ENCODE measurements at regions not wholly inside any gene's neighbourhood (a gene's known extent, or its start where the extent isn't known, plus 50 kb on each side); places are given as distances from the start of the nearest gene placed in this dataset.

DNA sequence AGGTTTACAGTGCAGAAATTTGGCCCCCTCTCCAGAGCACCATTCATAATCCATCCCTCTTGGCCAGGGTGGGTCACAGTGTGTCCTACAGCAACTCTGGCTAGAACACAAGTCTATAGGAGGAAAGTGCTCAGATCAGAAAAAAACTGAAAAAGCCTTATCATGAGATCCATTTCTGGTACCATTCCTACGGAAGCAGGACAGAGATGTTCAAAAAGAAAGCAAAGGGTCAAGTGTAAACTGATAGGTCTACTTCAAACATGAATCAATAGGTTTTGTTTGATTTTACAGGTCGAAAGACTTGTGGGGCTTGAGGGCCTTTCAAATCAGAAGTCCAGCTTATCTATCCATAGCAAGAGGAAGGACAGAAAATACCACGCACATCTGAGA lies 326.4 kb downstream of the SOX9 start:
- TF ChIP-seq, protein P1, sequence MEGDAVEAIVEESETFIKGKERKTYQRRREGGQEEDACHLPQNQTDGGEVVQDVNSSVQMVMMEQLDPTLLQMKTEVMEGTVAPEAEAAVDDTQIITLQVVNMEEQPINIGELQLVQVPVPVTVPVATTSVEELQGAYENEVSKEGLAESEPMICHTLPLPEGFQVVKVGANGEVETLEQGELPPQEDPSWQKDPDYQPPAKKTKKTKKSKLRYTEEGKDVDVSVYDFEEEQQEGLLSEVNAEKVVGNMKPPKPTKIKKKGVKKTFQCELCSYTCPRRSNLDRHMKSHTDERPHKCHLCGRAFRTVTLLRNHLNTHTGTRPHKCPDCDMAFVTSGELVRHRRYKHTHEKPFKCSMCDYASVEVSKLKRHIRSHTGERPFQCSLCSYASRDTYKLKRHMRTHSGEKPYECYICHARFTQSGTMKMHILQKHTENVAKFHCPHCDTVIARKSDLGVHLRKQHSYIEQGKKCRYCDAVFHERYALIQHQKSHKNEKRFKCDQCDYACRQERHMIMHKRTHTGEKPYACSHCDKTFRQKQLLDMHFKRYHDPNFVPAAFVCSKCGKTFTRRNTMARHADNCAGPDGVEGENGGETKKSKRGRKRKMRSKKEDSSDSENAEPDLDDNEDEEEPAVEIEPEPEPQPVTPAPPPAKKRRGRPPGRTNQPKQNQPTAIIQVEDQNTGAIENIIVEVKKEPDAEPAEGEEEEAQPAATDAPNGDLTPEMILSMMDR (IDR thresholded peaks at IDR 0.05), result no peak
- no peak for TF ChIP-seq POLR2A (IDR thresholded peaks at IDR 0.05)

All from testis (tissue), 2 donors.